ENCODE measurements at regions not wholly inside any gene's neighbourhood (a gene's known extent, or its start where the extent isn't known, plus 50 kb on each side); places are given as distances from the start of the nearest gene placed in this dataset.
"Not testable (repeated sequence)": the region's sequence is repeated elsewhere in the genome, so short reads cannot be mapped to it uniquely, and the experiment has no call there.

DNA sequence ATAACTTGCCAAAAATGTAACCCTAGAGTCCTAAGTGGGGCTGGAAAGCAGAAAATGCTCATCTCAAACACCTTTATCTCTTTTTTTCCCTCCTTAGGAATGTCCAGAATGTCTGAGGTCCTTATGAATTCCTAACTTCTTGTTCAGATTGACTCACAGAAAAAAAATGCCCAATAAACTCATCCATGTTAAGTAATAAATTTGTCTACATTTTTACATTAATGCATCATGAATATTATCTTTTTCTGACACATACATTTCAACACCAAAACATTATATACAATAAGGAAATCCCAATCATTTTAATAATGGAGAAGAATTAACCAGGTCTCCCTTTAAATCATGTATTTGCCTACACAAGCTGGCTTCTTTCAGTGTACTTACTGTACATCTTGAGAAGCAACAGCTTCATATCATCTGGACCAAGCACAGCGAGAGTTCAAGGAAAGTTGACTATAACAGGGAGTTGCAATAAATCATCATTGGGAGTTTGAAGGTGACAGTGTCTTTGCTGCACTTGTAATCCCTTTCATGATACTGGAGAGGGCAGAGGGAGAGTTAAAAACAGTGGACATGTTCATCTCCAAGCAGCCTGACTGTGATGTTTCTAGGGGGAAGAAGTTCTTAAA, 565.2 kb downstream of the LTN1 start:
- no peak for DNase-seq

- no peak for DNase-seq
Measured at GRCh38 chr21:28426545-28426944, 566.1 kb downstream of the LTN1 start.

DNA sequence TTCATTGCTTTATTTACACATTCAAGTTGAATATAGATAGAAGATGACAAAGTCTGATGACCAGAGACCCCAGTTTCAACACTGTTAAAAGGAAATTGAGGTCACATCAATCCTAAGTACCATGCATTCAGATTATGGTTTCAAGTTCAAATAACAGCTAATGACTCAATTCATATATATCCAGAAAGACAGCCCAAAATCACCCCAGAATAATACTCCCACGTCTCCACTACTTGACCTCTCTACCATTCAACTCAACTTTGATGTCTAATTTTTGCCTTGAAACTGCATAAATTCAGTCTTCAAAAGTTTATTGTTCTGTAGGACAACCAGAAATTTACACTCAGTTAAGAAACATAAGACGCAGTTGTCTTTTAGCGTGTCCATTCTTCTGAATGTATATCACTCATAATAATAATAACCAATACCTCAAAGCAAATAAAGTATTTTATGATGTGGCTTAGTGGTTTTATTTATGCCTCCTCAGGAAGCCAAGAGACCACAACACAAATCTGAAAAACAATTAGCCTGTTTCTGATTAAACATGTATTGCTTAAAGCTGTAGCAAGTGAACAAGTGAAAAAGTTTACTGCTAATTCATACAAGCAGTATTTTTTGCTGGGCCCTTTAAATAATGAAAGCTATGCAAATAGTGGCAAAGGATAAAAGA, 569.0 kb downstream of the LTN1 start:
- DNase-seq, result no peak

DNA sequence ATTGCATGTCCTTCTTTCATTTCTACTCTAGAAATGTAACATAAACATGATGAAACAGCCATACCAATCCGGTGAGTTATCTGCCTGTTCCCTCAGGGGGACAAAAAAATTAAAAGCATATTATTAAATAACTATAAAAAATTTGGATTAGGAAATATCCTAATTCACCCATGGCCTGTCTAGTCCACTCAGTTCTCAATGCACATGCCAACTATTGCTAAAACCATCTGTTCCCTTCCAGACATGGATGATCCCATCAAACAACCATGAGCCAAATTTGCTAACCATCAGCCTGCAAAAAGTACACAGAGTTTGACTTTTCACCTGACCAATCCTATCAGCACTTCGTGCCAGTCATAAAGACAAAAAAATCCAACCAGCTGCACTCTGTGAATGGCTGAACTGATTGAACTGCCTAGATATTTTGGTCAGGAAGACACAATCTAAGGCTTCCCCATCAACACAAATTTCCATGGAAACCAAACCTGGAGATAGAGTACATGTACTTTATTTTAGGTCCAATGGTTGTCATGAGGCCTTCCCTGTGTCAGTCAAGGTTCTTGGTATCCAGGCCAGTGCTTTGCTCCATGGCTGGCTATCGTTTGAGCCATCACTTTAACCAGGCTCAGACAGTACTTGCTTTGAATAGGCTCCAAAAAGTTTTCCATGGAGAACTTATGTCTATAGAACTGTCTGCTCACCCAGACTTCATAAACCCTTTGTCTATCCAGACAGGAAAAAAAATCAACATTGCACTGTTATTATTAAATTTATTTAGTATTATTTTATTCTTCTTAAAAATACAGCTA, 570.8 kb downstream of the LTN1 start:
- DNase-seq, result no peak

- DNase-seq, result no peak
Measured at GRCh38 chr21:28419811-28420210, 572.9 kb downstream of the LTN1 start.

- no peak for DNase-seq
Measured at GRCh38 chr21:28418726-28419514, 573.8 kb downstream of the LTN1 start.

DNA sequence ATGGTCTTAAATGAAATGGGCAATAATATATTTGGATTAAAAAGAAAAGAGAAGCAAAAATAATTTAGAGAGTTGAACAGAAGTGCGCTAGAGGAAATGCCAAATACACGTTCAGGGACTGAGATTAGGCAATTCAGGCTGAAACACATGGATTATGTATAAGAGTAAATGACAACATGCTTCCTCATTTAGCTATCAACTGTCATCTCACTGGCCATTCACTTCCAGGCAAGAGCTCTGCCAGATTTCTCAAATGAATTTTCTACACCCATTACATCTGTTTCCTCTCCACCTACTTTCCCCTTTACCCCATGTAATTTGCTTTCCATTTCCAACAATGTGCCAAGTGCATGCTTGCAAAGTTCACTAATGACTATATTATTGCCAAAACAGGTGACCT, 582.4 kb downstream of the LTN1 start:
- DNase-seq, result no peak

DNA sequence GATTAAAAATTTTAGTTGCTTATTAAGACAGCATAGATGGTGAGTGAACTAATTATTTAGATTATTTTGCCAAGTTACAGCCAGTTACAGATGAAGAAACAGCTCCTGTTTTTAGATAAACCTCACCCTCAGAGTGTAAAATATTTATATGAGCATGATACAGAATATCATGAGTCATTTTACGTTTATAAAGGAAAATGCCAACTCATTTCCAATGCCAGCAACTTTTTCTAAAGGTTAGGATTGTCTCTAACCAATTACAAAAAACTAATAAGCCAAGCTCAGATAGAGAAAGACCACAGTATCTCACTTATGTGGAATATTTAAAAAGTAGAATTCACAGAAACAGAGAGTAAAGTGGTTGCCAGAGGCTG, 590.1 kb downstream of the LTN1 start:
- DNase-seq, result no peak

DNA sequence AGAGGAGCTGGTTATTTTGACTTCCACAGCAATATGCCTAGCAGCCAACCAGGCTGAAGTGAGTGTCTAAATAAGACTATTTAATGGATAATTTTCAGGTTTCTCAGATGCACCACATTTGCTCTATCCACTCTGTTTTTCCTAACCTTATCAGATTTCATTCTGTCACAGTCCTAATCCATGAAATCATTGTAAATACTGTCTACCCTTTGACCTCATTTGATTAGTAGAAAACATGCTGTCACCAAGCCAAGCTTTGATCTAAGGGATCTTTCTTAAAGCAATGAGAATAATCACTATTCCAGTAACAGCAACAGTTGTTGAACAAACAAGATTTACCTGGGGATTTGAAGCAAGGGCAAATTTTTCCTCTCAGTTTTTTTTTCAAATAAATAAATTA, 595.6 kb downstream of the LTN1 start:
- DNase-seq, result no peak

- no peak for DNase-seq
Measured at GRCh38 chr21:28396421-28396820, 596.3 kb downstream of the LTN1 start.

DNA sequence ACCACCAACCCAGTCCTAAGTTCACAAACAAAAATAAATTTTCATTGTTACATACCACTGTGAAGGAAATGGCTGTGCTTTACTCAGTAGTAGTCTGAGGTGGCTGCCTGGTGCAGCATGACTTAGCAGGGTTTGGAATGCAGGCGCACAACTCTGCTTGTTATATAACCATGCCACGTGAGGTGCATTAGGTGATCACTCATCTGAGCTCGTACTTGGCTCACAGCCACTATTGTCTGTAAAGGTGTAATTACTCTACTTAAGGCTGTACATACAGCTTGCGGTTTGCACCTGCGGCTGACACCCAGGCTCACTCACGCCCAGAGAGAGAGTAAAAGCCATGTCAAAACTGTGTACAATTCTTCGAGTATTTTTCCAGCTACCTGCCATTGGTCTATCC, 599.4 kb downstream of the LTN1 start:
- DNase-seq, result no peak

DNA sequence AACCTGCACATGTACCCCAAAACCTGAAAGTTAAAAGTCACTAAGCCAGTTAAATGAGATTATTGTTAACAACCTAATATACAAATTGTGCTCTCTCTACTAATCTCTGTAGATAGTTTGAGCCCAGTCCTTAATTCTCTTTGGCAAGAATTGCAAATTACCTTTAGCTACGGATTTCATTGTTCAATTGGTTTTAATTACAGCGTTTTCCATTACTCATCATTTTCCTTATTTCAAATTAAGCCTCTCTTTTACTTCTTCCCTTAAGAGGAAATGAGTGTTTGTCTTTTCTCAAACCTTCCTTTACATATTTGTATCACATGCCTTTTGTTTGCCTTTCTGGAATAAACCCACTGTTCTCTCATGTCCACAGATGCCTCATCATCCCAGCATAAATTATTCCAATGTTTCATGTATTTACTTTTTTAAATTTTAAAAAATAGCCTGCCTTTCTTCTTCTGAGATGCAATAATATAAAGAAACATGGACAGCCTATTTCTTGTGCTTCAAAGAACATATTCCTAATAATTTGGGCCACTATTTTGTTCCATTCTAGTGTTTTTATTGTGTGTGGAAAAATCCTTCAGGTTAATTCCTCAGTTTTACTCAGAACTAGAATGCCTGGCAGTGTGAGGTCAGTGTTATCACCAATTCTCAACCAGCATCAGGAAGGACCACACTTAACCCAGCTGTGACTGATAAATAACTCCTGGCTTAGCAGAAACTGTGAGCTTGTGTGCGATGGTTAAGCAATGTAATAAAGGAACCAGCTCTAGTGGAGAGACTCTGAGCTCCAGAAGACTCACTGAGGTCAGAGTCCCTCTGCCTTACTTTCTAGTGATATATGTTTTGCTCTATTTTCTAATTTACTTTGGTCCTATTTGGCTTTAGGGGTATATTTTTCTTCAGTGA, 600.5 kb downstream of the LTN1 start:
- DNase-seq, result no peak

DNA sequence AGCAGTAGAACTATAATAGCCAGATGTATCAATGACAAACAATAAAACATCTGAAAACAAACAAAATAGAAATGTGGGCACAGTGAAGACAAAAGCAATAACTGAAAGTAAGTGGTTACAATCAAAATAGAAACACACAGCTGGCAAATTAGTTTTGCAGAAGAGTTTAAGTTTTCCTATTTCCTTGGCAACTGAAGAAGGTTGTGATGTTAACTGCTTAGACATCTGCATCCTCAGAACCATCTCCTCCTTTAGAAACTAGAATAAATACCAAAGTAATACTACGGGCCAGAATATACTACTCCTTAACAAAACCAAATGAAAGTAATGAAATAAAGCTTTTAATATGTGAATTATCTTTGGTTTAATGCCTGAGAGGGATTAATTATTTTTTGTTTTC, 605.5 kb downstream of the LTN1 start:
- no peak for DNase-seq

- DNase-seq, result no peak
Measured at GRCh38 chr21:28385845-28386244, 606.8 kb downstream of the LTN1 start.

- not testable (repeated sequence) for DNase-seq
Measured at GRCh38 chr21:28381000-28381745, 611.5 kb downstream of the LTN1 start.

- DNase-seq, result no peak
Measured at GRCh38 chr21:28380241-28380640, 612.4 kb downstream of the LTN1 start.

GRCh38 chr21:28378026-28378425, 614.7 kb downstream of the LTN1 start:
- DNase-seq, result no peak

DNA sequence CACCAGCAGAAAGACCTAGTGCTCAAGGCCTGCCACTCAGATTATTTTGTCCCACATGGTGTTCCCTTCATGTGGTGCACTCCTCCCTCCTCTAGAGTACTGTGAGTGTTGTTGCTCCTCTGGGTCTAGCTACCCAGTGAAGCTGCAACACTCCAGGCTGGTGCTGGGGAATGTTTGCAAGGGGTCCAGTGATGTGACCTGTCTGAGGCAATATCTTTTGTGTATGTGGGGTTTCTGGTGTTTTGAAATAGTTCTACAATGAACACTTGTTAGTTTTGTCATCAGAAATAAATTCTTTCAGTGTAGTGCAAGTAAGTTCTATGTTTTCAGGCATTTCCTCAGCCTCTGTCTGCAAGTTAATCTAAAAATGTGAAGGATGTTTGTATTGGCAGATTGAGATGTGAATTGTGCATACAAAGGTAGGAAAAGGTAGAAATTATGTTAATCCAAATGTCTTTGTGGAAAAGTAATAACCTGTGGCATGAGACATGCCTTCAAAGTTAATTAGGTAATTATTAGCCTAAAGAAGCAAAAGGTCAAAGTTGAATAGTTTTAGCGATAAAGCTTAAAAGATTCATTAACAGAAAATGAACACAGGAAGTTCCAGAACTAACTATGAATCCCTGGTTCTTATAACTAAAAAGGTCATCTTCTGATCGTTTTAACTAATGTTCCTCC, 616.8 kb downstream of the LTN1 start:
- no peak for DNase-seq

DNA sequence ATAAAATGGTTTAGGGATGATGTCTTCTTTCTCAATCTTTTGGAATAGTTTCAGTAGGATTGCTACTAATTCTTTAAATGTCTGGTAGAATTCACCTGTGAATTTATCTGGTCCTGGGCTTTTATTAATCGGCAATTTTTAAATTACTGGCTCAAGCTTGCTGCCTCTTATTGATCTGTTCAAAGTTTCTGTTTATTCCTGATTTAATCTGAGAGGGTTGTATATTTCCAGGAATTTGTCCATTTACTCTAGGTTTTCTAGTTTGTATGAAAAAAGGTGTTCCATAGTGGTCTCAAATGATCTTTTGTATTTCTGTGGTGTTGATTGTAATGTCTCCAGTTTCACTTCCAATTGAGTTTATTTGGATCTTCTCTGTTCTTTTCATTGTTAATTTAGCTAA, 617.8 kb downstream of the LTN1 start:
- DNase-seq, result no peak
